Memory B cell (primary cell): ENCODE measurements at regions not wholly inside any gene's neighbourhood (a gene's known extent, or its start where the extent isn't known, plus 50 kb on each side); places are given as distances from the start of the nearest gene placed in this dataset.
A peak's percentile ranks its signal among the peaks of the same experiment; 100 is the strongest.
"Not testable (repeated sequence)": the region's sequence is repeated elsewhere in the genome, so short reads cannot be mapped to it uniquely, and the experiment has no call there.

Source experiments
- ATAC-seq: fragments of 150-1000 bp; cut with Tn5 transposase; 2 replicates; pipeline ENCODE4 v1.10.0; 2021; ENCODE audit warnings: low read depth, mild to moderate bottlenecking, moderate library complexity
- DNase-seq, 2 donors: peaks; one replicate each; pipeline ENCODE4 v3.0.0; 2022; ENCODE audit warnings: low spot score in 2 of 2
- H3K27ac Mint-ChIP-seq: one replicate; pipeline ENCODE4 v1.8.0; 2022; ENCODE audit warnings: mild to moderate bottlenecking, moderate library complexity, mixed read lengths
- H3K27me3 Mint-ChIP-seq: one replicate; pipeline ENCODE4 v1.8.0; 2022; ENCODE audit warnings: mixed read lengths
- H3K36me3 Mint-ChIP-seq: one replicate; pipeline ENCODE4 v1.8.0; 2022; ENCODE audit warnings: mild to moderate bottlenecking, mixed read lengths
- H3K4me1 Mint-ChIP-seq: one replicate; pipeline ENCODE4 v1.8.0; 2022; ENCODE audit warnings: mixed read lengths
- H3K4me3 Mint-ChIP-seq: one replicate; pipeline ENCODE4 v1.8.0; 2022; ENCODE audit warnings: mild to moderate bottlenecking, moderate library complexity, mixed read lengths
- H3K9me3 Mint-ChIP-seq: one replicate; pipeline ENCODE4 v1.8.0; 2022; ENCODE audit warnings: mixed read lengths

GRCh38 chr6:160804639-160805038 lies 102.6 kb downstream of the PLG start:
- no peak for DNase-seq
- no peaks in the 10 kb centered on the region for H3K4me1 Mint-ChIP-seq
- no peak for ATAC-seq
- peaks cover 2% of the 10 kb centered on the region for H3K9me3 Mint-ChIP-seq
- H3K27me3 Mint-ChIP-seq = peaks cover 2% of the 10 kb centered on the region
- H3K27ac Mint-ChIP-seq = no peak overlapping the region
- H3K4me3 Mint-ChIP-seq = no peak overlapping the region
- H3K36me3 Mint-ChIP-seq = no peaks in the 10 kb centered on the region

DNA sequence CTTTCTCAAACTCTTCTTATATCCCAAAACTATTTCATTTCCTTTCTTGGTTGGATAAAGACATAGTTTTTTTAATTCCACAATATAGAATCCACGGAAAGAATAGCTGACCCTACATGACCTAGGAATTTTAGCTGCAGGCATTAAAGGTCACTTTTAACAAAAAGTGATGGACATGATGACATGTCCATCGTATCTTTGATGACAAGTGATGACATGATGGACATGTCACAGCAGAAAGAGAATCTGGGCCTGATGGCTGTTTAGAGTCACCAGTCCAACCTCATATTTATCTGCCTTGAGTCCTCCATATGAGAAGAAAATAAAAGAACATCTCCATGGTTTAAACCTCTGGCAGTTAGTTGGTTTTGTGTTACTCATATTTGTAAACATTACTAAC lies 106.2 kb downstream of the PLG start:
- no peaks in the 10 kb centered on the region for H3K9me3 Mint-ChIP-seq
- H3K4me3 Mint-ChIP-seq = no peak overlapping the region
- no peak for DNase-seq
- H3K36me3 Mint-ChIP-seq = no peaks in the 10 kb centered on the region
- H3K27me3 Mint-ChIP-seq = peaks cover 2% of the 10 kb centered on the region
- no peak for ATAC-seq
- no peaks in the 10 kb centered on the region for H3K4me1 Mint-ChIP-seq
- no peak overlapping the region for H3K27ac Mint-ChIP-seq

- Mint-ChIP-seq H3K36me3 (no peaks in the 10 kb centered on the region), H3K27ac (no peak overlapping the region), H3K4me1 (no peaks in the 10 kb centered on the region), H3K4me3 (no peak overlapping the region), H3K27me3 (peaks cover 5% of the 10 kb centered on the region), H3K9me3 (no peaks in the 10 kb centered on the region)
- DNase-seq (no peak), ATAC-seq (no peak)
Measured at GRCh38 chr6:160810238-160810637, 108.2 kb downstream of the PLG start.

DNA sequence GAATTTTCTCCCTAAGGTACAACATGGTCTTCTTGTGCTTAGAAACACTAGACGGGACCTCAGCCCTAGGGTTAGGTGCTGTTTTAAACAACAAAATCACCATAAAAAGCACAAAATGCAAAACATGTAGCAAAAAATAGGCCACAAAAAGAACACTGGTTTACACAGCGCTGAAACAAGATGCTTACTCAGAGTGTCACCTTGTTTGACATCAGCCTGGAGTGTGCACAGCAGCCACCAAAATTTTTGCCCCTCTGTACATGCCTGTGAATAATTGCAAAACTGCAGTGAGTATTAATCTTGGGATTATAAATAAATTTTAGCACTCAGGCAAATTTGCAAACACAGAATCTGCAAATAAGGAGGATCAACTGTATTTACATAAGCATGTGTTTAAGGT lies 110.1 kb downstream of the PLG start:
- H3K27me3 Mint-ChIP-seq = peaks cover 2% of the 10 kb centered on the region
- no peaks in the 10 kb centered on the region for H3K36me3 Mint-ChIP-seq
- no peak overlapping the region for H3K27ac Mint-ChIP-seq
- DNase-seq (no peak), ATAC-seq (no peak)
- no peaks in the 10 kb centered on the region for H3K9me3 Mint-ChIP-seq
- no peaks in the 10 kb centered on the region for H3K4me1 Mint-ChIP-seq
- H3K4me3 Mint-ChIP-seq = no peak overlapping the region

GRCh38 chr6:160818934-160819333 lies 116.9 kb downstream of the PLG start:
- ATAC-seq (no peak), DNase-seq (no peak)
- Mint-ChIP-seq H3K4me3 (no peak overlapping the region), H3K27me3 (peaks cover 2% of the 10 kb centered on the region), H3K9me3 (peaks cover 6% of the 10 kb centered on the region), H3K4me1 (no peaks in the 10 kb centered on the region), H3K36me3 (no peaks in the 10 kb centered on the region), H3K27ac (no peak overlapping the region)

- not testable (repeated sequence) for H3K4me1 Mint-ChIP-seq
Measured at GRCh38 chr6:160820661-160821060, 118.6 kb downstream of the PLG start.

DNA sequence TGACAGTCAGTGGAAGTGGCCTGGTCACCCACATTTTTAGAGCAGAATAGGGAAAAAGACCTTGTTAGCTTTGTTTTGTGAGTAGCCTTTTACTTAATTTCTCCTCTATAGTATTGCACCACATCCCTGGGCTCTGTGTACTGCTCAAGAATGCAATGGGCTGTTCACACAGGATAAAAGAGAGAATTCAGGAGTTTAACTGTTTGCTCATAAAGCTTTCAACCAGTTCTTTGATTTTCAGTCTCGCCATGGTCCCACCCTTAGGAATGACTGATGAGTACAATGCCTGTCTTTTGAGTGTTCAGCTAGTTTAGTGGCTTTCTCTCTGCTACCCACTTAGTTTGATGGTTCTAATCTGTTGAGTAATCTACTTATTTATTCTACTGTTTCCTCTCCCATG lies 129.7 kb downstream of the PLG start:
- Mint-ChIP-seq H3K27me3 (no peaks in the 10 kb centered on the region), H3K4me1 (no peaks in the 10 kb centered on the region), H3K4me3 (no peak overlapping the region), H3K36me3 (no peaks in the 10 kb centered on the region), H3K27ac (no peak overlapping the region), H3K9me3 (no peaks in the 10 kb centered on the region)
- DNase-seq (no peak), ATAC-seq (no peak)

More at GRCh38 chr6:160820661-160821060, 118.6 kb downstream of the PLG start:
- not testable (repeated sequence) for DNase-seq, H3K9me3 Mint-ChIP-seq, H3K27me3 Mint-ChIP-seq, H3K4me3 Mint-ChIP-seq, H3K36me3 Mint-ChIP-seq, ATAC-seq, H3K27ac Mint-ChIP-seq

GRCh38 chr6:160832422-160832821 lies 130.4 kb downstream of the PLG start:
- no peak overlapping the region for H3K4me3 Mint-ChIP-seq
- H3K4me1 Mint-ChIP-seq = no peaks in the 10 kb centered on the region
- DNase-seq = no peak
- H3K9me3 Mint-ChIP-seq = no peaks in the 10 kb centered on the region
- no peaks in the 10 kb centered on the region for H3K36me3 Mint-ChIP-seq
- H3K27me3 Mint-ChIP-seq = no peaks in the 10 kb centered on the region
- no peak for ATAC-seq
- H3K27ac Mint-ChIP-seq = no peak overlapping the region

- H3K36me3 Mint-ChIP-seq = no peaks in the 10 kb centered on the region
- no peaks in the 10 kb centered on the region for H3K27me3 Mint-ChIP-seq
- no peak overlapping the region for H3K27ac Mint-ChIP-seq
- H3K9me3 Mint-ChIP-seq = no peaks in the 10 kb centered on the region
- ATAC-seq = peak; percentile 26
- no peak for DNase-seq
- H3K4me3 Mint-ChIP-seq = no peak overlapping the region
- H3K4me1 Mint-ChIP-seq = no peaks in the 10 kb centered on the region
Measured at GRCh38 chr6:160837146-160837545, 135.1 kb downstream of the PLG start.

DNA sequence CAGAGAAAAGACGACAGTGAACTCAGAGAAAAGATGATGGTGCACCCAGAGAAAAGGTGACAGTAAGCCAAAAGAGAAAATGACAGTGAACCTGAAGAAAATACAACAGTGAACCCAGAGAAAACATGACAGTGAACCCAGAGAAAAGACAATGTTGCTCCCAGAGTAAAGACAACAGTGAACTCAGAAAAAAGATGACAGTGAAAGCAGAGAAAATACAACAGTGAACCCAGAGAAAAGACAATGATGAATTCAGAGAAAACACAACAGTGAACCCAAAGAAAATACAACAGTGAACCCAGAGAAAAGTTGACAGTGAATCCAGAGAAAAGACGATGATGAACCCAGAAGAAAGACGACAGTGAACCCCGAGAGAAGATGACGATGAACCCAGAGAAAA lies 140.5 kb upstream of the MAP3K4 start:
- H3K27me3 Mint-ChIP-seq = no peaks in the 10 kb centered on the region
- no peak overlapping the region for H3K4me3 Mint-ChIP-seq
- no peaks in the 10 kb centered on the region for H3K9me3 Mint-ChIP-seq
- no peak for ATAC-seq
- H3K27ac Mint-ChIP-seq = no peak overlapping the region
- no peaks in the 10 kb centered on the region for H3K36me3 Mint-ChIP-seq
- no peak for DNase-seq
- no peaks in the 10 kb centered on the region for H3K4me1 Mint-ChIP-seq

- DNase-seq (no peak), ATAC-seq (no peak)
- no peaks in the 10 kb centered on the region for H3K4me1 Mint-ChIP-seq
Measured at GRCh38 chr6:160853946-160854345, 137.6 kb upstream of the MAP3K4 start.

DNA sequence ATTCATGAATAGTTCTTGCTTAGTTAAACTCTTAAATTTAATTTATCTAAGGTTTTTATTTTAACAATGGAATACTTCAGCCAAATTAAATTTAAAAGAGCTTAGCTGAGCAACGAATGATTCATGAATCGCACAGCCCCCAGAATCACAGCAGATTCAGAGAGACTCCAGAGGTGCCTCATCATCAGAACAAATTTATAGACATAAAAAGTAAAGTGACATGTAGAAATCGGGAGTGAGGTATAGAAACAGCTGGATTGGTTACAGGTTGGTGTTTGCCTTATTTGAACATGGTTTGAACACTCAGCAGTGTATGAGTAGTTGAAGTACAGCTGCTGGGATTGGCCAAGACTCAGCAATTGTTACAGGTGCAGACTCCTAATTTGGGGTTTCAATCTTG lies 132.7 kb upstream of the MAP3K4 start:
- Mint-ChIP-seq H3K36me3 (no peaks in the 10 kb centered on the region), H3K4me3 (no peak overlapping the region), H3K27ac (no peak overlapping the region), H3K4me1 (no peaks in the 10 kb centered on the region), H3K9me3 (no peaks in the 10 kb centered on the region), H3K27me3 (no peaks in the 10 kb centered on the region)
- DNase-seq (no peak), ATAC-seq (no peak)

More at GRCh38 chr6:160853946-160854345, 137.6 kb upstream of the MAP3K4 start:
- H3K9me3 Mint-ChIP-seq = no peaks in the 10 kb centered on the region
- no peaks in the 10 kb centered on the region for H3K36me3 Mint-ChIP-seq
- no peaks in the 10 kb centered on the region for H3K27me3 Mint-ChIP-seq
- no peak overlapping the region for H3K27ac Mint-ChIP-seq
- H3K4me3 Mint-ChIP-seq = no peak overlapping the region

DNA sequence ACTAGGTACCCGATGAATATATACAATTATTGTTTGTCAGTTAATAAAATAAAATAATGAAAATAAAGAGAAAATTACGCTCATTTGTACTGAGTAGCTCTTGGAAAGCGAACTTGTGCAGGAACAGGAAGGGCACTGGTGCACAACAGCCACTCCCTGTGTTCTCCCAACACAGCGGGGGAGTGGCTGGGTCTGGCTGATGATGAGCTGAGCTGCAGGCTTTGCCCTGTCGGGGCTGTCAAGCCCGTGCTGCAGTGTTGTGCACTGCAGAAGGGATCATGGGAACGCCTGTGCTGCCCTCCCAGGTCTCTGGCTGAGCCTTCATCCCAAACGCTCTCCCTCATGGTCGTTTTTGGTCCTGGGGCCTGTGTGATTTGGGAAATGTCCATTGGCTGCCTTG lies 131.7 kb upstream of the MAP3K4 start:
- DNase-seq = no peak
- Mint-ChIP-seq H3K36me3 (no peaks in the 10 kb centered on the region), H3K4me1 (no peaks in the 10 kb centered on the region), H3K4me3 (no peak overlapping the region), H3K27me3 (no peaks in the 10 kb centered on the region), H3K9me3 (no peaks in the 10 kb centered on the region), H3K27ac (no peak overlapping the region)
- no peak for ATAC-seq

DNA sequence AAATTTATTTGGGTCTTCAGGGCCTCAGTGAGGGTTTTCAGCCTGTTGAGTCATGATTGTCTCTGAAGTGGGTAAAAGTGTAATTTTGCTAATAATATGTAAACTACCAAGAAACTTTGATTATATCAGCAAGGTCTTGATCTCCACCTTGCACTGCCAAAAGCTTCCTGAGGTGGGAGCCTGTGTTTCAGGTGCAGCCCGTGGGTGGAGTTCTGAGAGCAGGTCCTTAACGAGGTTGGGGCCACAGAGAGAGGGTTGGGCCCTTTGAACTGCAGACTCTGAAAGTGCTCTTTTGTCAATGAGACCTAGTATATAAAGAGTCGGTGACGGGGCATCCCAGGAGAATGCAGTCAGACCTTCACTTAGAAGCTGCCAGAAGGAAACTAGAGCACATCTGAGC lies 129.7 kb upstream of the MAP3K4 start:
- H3K4me1 Mint-ChIP-seq = no peaks in the 10 kb centered on the region
- H3K27me3 Mint-ChIP-seq = no peaks in the 10 kb centered on the region
- ATAC-seq (no peak), DNase-seq (no peak)
- no peaks in the 10 kb centered on the region for H3K9me3 Mint-ChIP-seq
- H3K4me3 Mint-ChIP-seq = no peak overlapping the region
- H3K27ac Mint-ChIP-seq = no peak overlapping the region
- H3K36me3 Mint-ChIP-seq = no peaks in the 10 kb centered on the region

DNA sequence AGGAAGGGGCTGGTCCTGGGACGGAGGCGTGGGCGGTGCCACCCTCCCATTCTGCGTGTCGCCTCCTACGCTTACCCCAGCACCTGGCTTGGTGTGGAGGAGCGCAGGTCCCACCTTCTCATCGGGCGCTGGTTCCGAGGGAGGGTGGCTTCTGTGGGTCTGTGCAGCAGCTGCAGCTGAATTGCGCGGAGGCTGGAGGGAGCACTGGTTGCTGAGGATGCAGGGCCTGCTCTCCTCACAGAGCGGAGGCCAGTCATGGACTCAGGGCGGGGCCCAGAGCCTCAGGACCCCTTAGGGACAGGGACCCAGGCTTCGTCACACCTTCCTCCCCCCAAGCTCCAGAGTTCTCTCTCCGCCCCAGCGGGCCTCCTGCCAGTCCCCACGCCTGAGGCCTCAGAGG lies 127.8 kb upstream of the MAP3K4 start:
- Mint-ChIP-seq H3K36me3 (no peaks in the 10 kb centered on the region), H3K4me3 (no peak overlapping the region), H3K27me3 (no peaks in the 10 kb centered on the region), H3K9me3 (no peaks in the 10 kb centered on the region), H3K4me1 (no peaks in the 10 kb centered on the region), H3K27ac (no peak overlapping the region)
- ATAC-seq (no peak), DNase-seq (no peak)

- H3K4me3 Mint-ChIP-seq = no peak overlapping the region
- no peaks in the 10 kb centered on the region for H3K36me3 Mint-ChIP-seq
- H3K27me3 Mint-ChIP-seq = peaks cover 5% of the 10 kb centered on the region
- H3K4me1 Mint-ChIP-seq = no peaks in the 10 kb centered on the region
- ATAC-seq = no peak
- H3K27ac Mint-ChIP-seq = no peak overlapping the region
- no peak for DNase-seq
- H3K9me3 Mint-ChIP-seq = no peaks in the 10 kb centered on the region
Measured at GRCh38 chr6:160871320-160871719, 120.2 kb upstream of the MAP3K4 start.
